ENCODE measurements at regions not wholly inside any gene's neighbourhood (a gene's known extent, or its start where the extent isn't known, plus 50 kb on each side); places are given as distances from the start of the nearest gene placed in this dataset.
"Not testable (repeated sequence)": the region's sequence is repeated elsewhere in the genome, so short reads cannot be mapped to it uniquely, and the experiment has no call there.

GRCh38 chrX:149420566-149420965, 84.5 kb downstream of the IDS start:
- H3K27me3 ChIP-seq; H3K4me1 ChIP-seq; H3K4me3 ChIP-seq; H3K27ac ChIP-seq; H3K36me3 ChIP-seq; DNase-seq; intact Hi-C loops (cut with DNase I; ENCODE audit: low total_unique reads): not testable (repeated sequence)
- peaks cover 0 to 19% (median 5%) of the 10 kb centered on the region in 4 donors for H3K9me3 ChIP-seq
- WGBS, 5 donors: 88 to 100% (median 92%) methylated on average over 3 to 15 of the region's 21 CpGs; no CpG with 5 or more reads in 1 of the 5 donors

DNA sequence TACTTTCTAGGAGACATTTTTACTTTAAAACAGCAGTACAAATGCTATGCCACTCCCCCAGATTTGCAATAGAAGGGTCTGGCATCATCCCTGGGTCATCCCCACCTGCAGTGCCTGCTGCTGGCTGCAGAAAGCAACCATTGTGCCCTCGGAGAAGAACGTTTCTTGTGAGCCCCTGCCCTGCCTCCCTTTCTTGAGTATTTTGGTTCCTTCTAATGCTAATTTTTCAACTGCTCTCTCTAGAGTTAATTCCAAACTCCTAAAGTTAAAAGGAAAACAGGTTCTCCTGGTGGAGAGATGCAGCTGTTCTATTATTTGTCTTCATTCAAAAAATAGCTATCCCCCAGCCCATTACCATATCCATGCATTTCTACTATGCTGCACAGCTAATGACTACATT, 107.1 kb downstream of the IDS start:
- DNase-seq: no peak
- WGBS, 5 donors: 31 to 55% (median 41%) methylated on average over 2 of the region's 2 CpGs
- intact Hi-C loops (cut with DNase I; ENCODE audit: low total_unique reads): no loop called here
- TF ChIP-seq POLR2A (IDR thresholded peaks at IDR 0.05) (no peak), POLR2AphosphoS5 (IDR thresholded peaks at IDR 0.05) (no peak), EP300 (IDR thresholded peaks at IDR 0.05) (no peak), CTCF (IDR thresholded peaks at IDR 0.05) (no peak)
- no peaks in the 10 kb centered on the region for H3K36me3 ChIP-seq
- no peaks in the 10 kb centered on the region for H3K9me3 ChIP-seq
- H3K4me1 ChIP-seq: no peaks in the 10 kb centered on the region
- H3K4me3 ChIP-seq: no peak overlapping the region
- no peaks in the 10 kb centered on the region for H3K27me3 ChIP-seq
- H3K27ac ChIP-seq: no peak overlapping the region

GRCh38 chrX:149392921-149393320, 112.2 kb downstream of the IDS start:
- Histone ChIP-seq H3K27me3 (no peaks in the 10 kb centered on the region), H3K36me3 (no peaks in the 10 kb centered on the region), H3K9me3 (no peaks in the 10 kb centered on the region), H3K27ac (no peak overlapping the region), H3K4me3 (no peak overlapping the region), H3K4me1 (no peaks in the 10 kb centered on the region)
- no peak for DNase-seq
- TF ChIP-seq POLR2A (IDR thresholded peaks at IDR 0.05): no peak
- no peak for TF ChIP-seq EP300 (IDR thresholded peaks at IDR 0.05)
- no peak for TF ChIP-seq POLR2AphosphoS5 (IDR thresholded peaks at IDR 0.05)
- no peak for TF ChIP-seq CTCF (IDR thresholded peaks at IDR 0.05)
- intact Hi-C loops (cut with DNase I; ENCODE audit: low total_unique reads): no loop called here

- Histone ChIP-seq H3K27ac (no peak overlapping the region), H3K4me1 (no peaks in the 10 kb centered on the region), H3K9me3 (peaks cover 0 to 8% (median 0%) of the 10 kb centered on the region in 4 donors), H3K27me3 (no peaks in the 10 kb centered on the region), H3K36me3 (no peaks in the 10 kb centered on the region), H3K4me3 (no peak overlapping the region)
- TF ChIP-seq POLR2AphosphoS5 (IDR thresholded peaks at IDR 0.05) (no peak), CTCF (IDR thresholded peaks at IDR 0.05) (no peak), EP300 (IDR thresholded peaks at IDR 0.05) (no peak), POLR2A (IDR thresholded peaks at IDR 0.05) (no peak)
- DNase-seq: no peak
- intact Hi-C loops (cut with DNase I; ENCODE audit: low total_unique reads): no loop called here
These were observed 121.3 kb downstream of the IDS start for GRCh38 chrX:149383852-149384251.

GRCh38 chrX:149374751-149375150, 130.4 kb downstream of the IDS start:
- H3K27me3 ChIP-seq: no peaks in the 10 kb centered on the region
- H3K4me1 ChIP-seq: no peaks in the 10 kb centered on the region
- TF ChIP-seq POLR2AphosphoS5 (IDR thresholded peaks at IDR 0.05) (no peak), POLR2A (IDR thresholded peaks at IDR 0.05) (no peak), EP300 (IDR thresholded peaks at IDR 0.05) (no peak), CTCF (IDR thresholded peaks at IDR 0.05) (no peak)
- H3K36me3 ChIP-seq: no peaks in the 10 kb centered on the region
- H3K4me3 ChIP-seq: no peak overlapping the region
- 40 to 60% (median 49%) methylated on average over 3 of the region's 3 CpGs for WGBS, 5 donors
- H3K9me3 ChIP-seq: no peaks in the 10 kb centered on the region
- no peak overlapping the region for H3K27ac ChIP-seq
- DNase-seq: no peak
- intact Hi-C loops (cut with DNase I; ENCODE audit: low total_unique reads): no loop called here
